Kidney tubule cell (primary cell): ENCODE measurements at regions not wholly inside any gene's neighbourhood (a gene's known extent, or its start where the extent isn't known, plus 50 kb on each side); places are given as distances from the start of the nearest gene placed in this dataset.

ENCODE experiments used
- DNase-seq: peaks from one replicate; pipeline ENCODE4 v3.0.0-alpha.2; 2018; ENCODE audit warnings: low spot score

- DNase-seq = no peak
These were observed 49.7 kb upstream of the SLC2A1 start for GRCh38 chr1:43008115-43009060.
